A549 (cell line): ENCODE measurements at regions not wholly inside any gene's neighbourhood (a gene's known extent, or its start where the extent isn't known, plus 50 kb on each side); places are given as distances from the start of the nearest gene placed in this dataset.
"Not testable (repeated sequence)": the region's sequence is repeated elsewhere in the genome, so short reads cannot be mapped to it uniquely, and the experiment has no call there.

Source experiments
- ATAC-seq, 2 experiments: fragments of 200-7000 bp in 1 of 2; fragments of >200 bp in 1 of 2; cut with Nextera tagmentation in 1 of 2; cut with Tn5 transposase in 1 of 2; 3 replicates each; pipeline versions ENCODE4 v1.8.0 to v1.9.1; 2018 to 2020; ENCODE audit warnings: mild to moderate bottlenecking in 1 of 2, moderate library complexity in 1 of 2
- CTCF ChIA-PET: fragments of 300-600 bp; sonication (Branson Sonifier 250); formaldehyde crosslinking; extraction: SDS; loops from one replicate; lab custom pipeline; 2021; ENCODE audit warnings: antibody characterized with exemption, inconsistent platforms; lab: Yijun Ruan, JAX
- POLR2A ChIA-PET: fragments of 350-600 bp; formaldehyde crosslinking; extraction: SDS; loops from one replicate; lab custom pipeline; 2021; ENCODE audit warnings: antibody characterized with exemption, inconsistent platforms; lab: Yijun Ruan, JAX
- DNase-seq, 2 experiments: peaks; one replicate each; pipeline versions ENCODE4 v3.0.0 to v3.0.0-alpha.2; 2011 to 2016; ENCODE audit warnings: low read depth in 1 of 2, low spot score in 1 of 2
- FAIRE-seq: peaks from 2 replicates; lab custom pipeline; 2011; peaks lifted over from hg19 to GRCh38; lab: Jason Lieb, UNC
- H3K27ac ChIP-seq, 2 experiments: fragments of >200 bp; sonication (Bioruptor Twin); formaldehyde crosslinking; 3 replicates each; pipeline ENCODE4 v1.5.1; 2016 to 2017
- H3K4me1 ChIP-seq: fragments of >200 bp; sonication (Bioruptor Twin); formaldehyde crosslinking; 3 replicates; pipeline ENCODE4 v1.6.1; 2016
- H3K4me2 ChIP-seq: fragments of >200 bp; sonication (Bioruptor Twin); formaldehyde crosslinking; 3 replicates; pipeline ENCODE4 v1.6.1; 2016
- H3K4me3 ChIP-seq: fragments of >200 bp; sonication (Bioruptor Twin); formaldehyde crosslinking; 3 replicates; pipeline ENCODE4 v1.5.1; 2016
- H3K9me3 ChIP-seq: fragments of >200 bp; sonication (Bioruptor Twin); formaldehyde crosslinking; 3 replicates; pipeline ENCODE4 v1.6.1; 2016
- BHLHE40 ChIP-seq: IDR thresholded peaks from 2 replicates; pipeline ENCODE4 v1.6.1; 2012; ENCODE audit warnings: low read depth, low read length, inconsistent platforms
- CHD4 ChIP-seq: fragments of 200-600 bp; sonication (generic); IDR thresholded peaks from 2 replicates; pipeline ENCODE4 v1.6.1; 2016; ENCODE audit warnings: antibody characterized with exemption, mild to moderate bottlenecking, borderline replicate concordance
- ESRRA ChIP-seq: fragments of 150-350 bp; IDR thresholded peaks from 2 replicates; pipeline ENCODE4 v1.6.1; 2014; ENCODE audit warnings: mild to moderate bottlenecking, low read length, borderline replicate concordance
- FOXS1 ChIP-seq: fragments of 250-450 bp; sonication (Bioruptor Pico); IDR thresholded peaks from 2 replicates; pipeline ENCODE4 v1.5.0; 2020; ENCODE audit warnings: mild to moderate bottlenecking, moderate library complexity
- HDAC2 ChIP-seq: fragments of 200-600 bp; sonication (generic); IDR thresholded peaks from 2 replicates; pipeline ENCODE4 v1.6.1; 2016
- HEYL ChIP-seq: fragments of 250-450 bp; sonication (Bioruptor Pico); IDR thresholded peaks from 2 replicates; pipeline ENCODE4 v1.8.0; 2021; ENCODE audit warnings: mild to moderate bottlenecking, moderate library complexity
- JUNB ChIP-seq: fragments of >200 bp; sonication (Bioruptor Twin); formaldehyde crosslinking; IDR thresholded peaks from 2 replicates; pipeline ENCODE4 v1.6.1; 2016
- MAFK ChIP-seq: fragments of 450-650 bp; IDR thresholded peaks from 2 replicates; pipeline ENCODE4 v1.6.1; 2014; ENCODE audit not compliant: partially characterized antibody
- MYC ChIP-seq: IDR thresholded peaks from 2 replicates; pipeline ENCODE4 v1.6.1; 2012; ENCODE audit warnings: mild to moderate bottlenecking, inconsistent platforms, low read length, improper control_type of control experiment, borderline replicate concordance
- NPAS2 ChIP-seq: fragments of 250-450 bp; sonication (Bioruptor Pico); IDR thresholded peaks from 2 replicates; pipeline ENCODE4 v1.8.0; 2022; ENCODE audit warnings: mild to moderate bottlenecking, moderate library complexity, borderline replicate concordance
- POLR2AphosphoS2 ChIP-seq: conservative IDR thresholded peaks from 2 replicates; pipeline ENCODE4 v1.6.1; 2012; ENCODE audit warnings: low read length, improper control_type of control experiment, inconsistent platforms
- RAD21 ChIP-seq, 2 experiments: fragments of >200 bp in 1 of 2; sonication (Bioruptor Twin) in 1 of 2; formaldehyde crosslinking in 1 of 2; IDR thresholded peaks in 1 of 2; conservative IDR thresholded peaks in 1 of 2; 2 replicates in 1 of 2; 3 replicates in 1 of 2; pipeline ENCODE4 v1.6.1; 2012 to 2018; ENCODE audit warnings: inconsistent platforms in 1 of 2
- RARB ChIP-seq: fragments of 250-450 bp; sonication (Bioruptor Pico); IDR thresholded peaks from 2 replicates; pipeline ENCODE4 v1.8.0; 2021; ENCODE audit warnings: mild to moderate bottlenecking, moderate library complexity
- RCOR1 ChIP-seq: fragments of 150-350 bp; IDR thresholded peaks from 2 replicates; pipeline ENCODE4 v1.6.1; 2014; ENCODE audit warnings: antibody characterized with exemption, low read length, low read depth
- RFX5 ChIP-seq: fragments of 450-650 bp; IDR thresholded peaks from 2 replicates; pipeline ENCODE4 v1.7.1; 2014; ENCODE audit warnings: antibody characterized with exemption, mild to moderate bottlenecking, moderate library complexity
- TFCP2L1 ChIP-seq: fragments of 250-450 bp; sonication (Bioruptor Pico); IDR thresholded peaks from 2 replicates; pipeline ENCODE4 v1.5.0; 2021; ENCODE audit warnings: mild to moderate bottlenecking
- ZFP36 ChIP-seq: fragments of 450-650 bp; IDR thresholded peaks from 2 replicates; pipeline ENCODE4 v1.6.1; 2014; ENCODE audit warnings: borderline replicate concordance; ENCODE audit not compliant: partially characterized antibody
- ZSCAN20 ChIP-seq: fragments of 250-450 bp; sonication (Bioruptor Pico); IDR thresholded peaks from 2 replicates; pipeline ENCODE4 v1.8.0; 2022; ENCODE audit warnings: mild to moderate bottlenecking, moderate library complexity
- WGBS: methylation state at CpG from one replicate; pipeline ENCODE4 v1.1.6; 2017; ENCODE audit errors: missing lambda C conversion rate; 5-methylcytosine and 5-hydroxymethylcytosine counted together
- TF ChIP-seq, protein P1 (sequence below): fragments of >200 bp; sonication (Bioruptor Twin); formaldehyde crosslinking; IDR thresholded peaks from 3 replicates; pipeline ENCODE4 v1.6.1; 2016
- TF ChIP-seq, protein P2 (sequence below): fragments of 250-450 bp; sonication (Bioruptor Pico); IDR thresholded peaks from 2 replicates; pipeline ENCODE4 v1.5.0; 2021; ENCODE audit warnings: mild to moderate bottlenecking, moderate library complexity, borderline replicate concordance
- TF ChIP-seq, protein P3 (sequence below): fragments of 250-450 bp; sonication (Bioruptor Pico); IDR thresholded peaks from 2 replicates; pipeline ENCODE4 v1.5.0; 2020; ENCODE audit warnings: low read depth, mild to moderate bottlenecking, moderate library complexity
- TF ChIP-seq, protein P4 (sequence below): fragments of 200-600 bp; sonication (generic); IDR thresholded peaks from 2 replicates; pipeline ENCODE4 v1.6.1; 2016; ENCODE audit warnings: antibody characterized with exemption, mild to moderate bottlenecking, moderate library complexity
- TF ChIP-seq, protein P5 (sequence below): fragments of 450-650 bp; IDR thresholded peaks from 2 replicates; pipeline ENCODE4 v1.6.1; 2014; ENCODE audit warnings: antibody characterized with exemption

DNA sequence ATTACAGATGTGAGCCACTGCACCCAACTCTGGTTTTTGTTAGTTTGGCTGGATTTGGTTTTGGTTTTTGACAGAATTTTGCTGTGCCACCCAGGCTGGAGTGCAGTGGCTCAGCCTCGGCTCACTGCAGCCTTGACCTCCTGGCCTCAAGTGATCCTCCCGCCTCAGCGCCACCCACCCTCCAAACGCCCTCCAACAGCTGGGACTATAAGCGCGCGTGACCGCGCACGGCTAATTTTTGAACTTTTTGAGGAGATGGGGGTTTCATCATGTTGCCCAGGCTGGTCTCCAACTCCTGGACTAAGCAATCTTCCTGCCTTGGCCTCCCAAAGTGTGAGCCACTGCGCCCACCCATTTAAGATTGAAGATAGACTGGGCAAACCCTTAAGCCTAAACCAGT, 84.4 kb upstream of the RPRML start:
- Histone ChIP-seq H3K27ac (no peak overlapping the region), H3K9me3 (no peaks in the 10 kb centered on the region), H3K4me3 (no peak overlapping the region), H3K4me2 (no peak overlapping the region), H3K4me1 (peaks cover 15% of the 10 kb centered on the region)
- CTCF ChIA-PET: no interaction called here
- FAIRE-seq (no peak), DNase-seq (no peak), ATAC-seq (no peak)
- POLR2A ChIA-PET: no interaction called here
- TF ChIP-seq POLR2AphosphoS2: no peak
- TF ChIP-seq RCOR1: no peak
- TF ChIP-seq, protein P1, sequence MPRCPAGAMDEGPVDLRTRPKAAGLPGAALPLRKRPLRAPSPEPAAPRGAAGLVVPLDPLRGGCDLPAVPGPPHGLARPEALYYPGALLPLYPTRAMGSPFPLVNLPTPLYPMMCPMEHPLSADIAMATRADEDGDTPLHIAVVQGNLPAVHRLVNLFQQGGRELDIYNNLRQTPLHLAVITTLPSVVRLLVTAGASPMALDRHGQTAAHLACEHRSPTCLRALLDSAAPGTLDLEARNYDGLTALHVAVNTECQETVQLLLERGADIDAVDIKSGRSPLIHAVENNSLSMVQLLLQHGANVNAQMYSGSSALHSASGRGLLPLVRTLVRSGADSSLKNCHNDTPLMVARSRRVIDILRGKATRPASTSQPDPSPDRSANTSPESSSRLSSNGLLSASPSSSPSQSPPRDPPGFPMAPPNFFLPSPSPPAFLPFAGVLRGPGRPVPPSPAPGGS: no peak
- no peak for TF ChIP-seq NPAS2 (CRISPR knock-in tag)
- 97% methylated on average over 11 of the region's 11 CpGs for WGBS

DNA sequence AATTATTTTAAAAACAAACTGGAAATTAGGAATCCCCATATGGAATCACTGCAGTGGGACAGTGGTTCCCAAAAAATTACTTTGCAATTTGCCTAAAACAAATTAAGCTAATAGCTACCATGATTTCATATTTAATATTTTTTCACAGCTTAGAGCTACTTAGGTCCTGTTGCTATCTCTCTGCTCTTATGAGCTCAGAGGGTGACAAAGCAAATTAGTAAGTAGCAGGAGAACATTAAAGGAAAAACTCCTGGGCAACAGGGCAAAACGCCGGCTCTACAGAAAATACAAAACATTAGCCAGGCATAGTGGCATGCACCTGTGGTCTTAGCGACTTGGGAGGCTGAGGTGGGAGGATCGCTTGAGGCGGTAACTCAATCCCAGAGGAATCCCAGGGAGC, 83.8 kb upstream of the RPRML start:
- POLR2A ChIA-PET, H3K9me3 ChIP-seq, FAIRE-seq, H3K4me3 ChIP-seq, CTCF ChIA-PET, H3K4me2 ChIP-seq, DNase-seq, H3K27ac ChIP-seq, ATAC-seq: not testable (repeated sequence)
- WGBS: 88% methylated on average over 5 of the region's 5 CpGs
- peaks cover 13% of the 10 kb centered on the region for H3K4me1 ChIP-seq

DNA sequence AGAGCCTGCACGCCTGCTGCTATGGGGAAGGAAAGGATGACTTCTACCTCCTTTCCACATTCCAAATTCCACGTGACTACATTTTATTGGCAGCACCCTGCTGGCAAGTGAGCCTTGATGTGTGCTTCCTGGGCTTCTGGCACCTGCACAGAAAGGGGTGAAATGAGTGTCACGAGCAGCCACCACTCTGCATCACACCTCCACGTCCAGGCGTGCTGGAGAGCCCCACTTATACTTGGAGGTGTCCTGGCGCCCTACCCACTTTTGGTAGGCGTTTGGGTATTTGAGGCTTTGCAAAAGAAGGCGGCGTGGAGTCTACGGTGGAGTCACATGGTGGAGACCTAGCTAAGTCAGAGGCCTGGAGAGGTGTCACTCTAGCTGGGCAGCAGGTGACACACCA, 81.0 kb upstream of the RPRML start:
- H3K4me3 ChIP-seq, H3K27ac ChIP-seq, POLR2A ChIA-PET, H3K4me1 ChIP-seq, H3K4me2 ChIP-seq, DNase-seq, FAIRE-seq, ATAC-seq, H3K9me3 ChIP-seq: not testable (repeated sequence)
- WGBS: 90% methylated on average over 10 of the region's 10 CpGs
- CTCF ChIA-PET: interaction anchor here (0.6 to 1.1 kb wide), 2 partner anchors 49 to 170 kb away, joined by 3 read pairs; no protein-coding TSS in a partner anchor

DNA sequence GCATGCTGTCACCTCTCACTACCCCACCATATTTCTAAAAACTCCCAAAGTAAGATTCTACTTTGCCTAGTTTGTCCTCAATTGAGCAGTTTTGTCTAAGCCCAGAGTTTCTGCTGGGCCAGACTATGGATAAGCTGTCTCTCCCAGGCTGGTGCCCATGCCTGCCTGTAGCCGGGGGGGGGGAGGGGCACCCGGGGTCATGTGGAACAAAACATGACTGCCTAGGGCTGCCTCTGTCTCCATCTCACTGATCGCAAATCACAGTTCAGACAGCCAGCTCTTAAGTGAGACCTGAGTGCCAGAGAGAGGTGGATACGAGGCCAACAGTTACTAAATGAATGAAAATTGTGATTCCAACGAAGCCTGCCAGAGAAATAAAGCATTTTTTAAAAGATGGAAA, 78.8 kb upstream of the RPRML start:
- no peak overlapping the region for H3K4me3 ChIP-seq
- no peaks in the 10 kb centered on the region for H3K4me1 ChIP-seq
- WGBS: 91% methylated on average over 4 of the region's 5 CpGs
- no peak overlapping the region for H3K4me2 ChIP-seq
- H3K9me3 ChIP-seq: no peaks in the 10 kb centered on the region
- H3K27ac ChIP-seq: no peak overlapping the region
- FAIRE-seq (no peak), DNase-seq (no peak), ATAC-seq (0 out of 6 replicates have a peak, but pooled peaks of 1 of the 2 experiments have one; percentile 34)
- ChIA-PET POLR2A (no interaction called here), CTCF (no interaction called here)
- TF ChIP-seq RARB: no peak
- no peak for TF ChIP-seq ZFP36
- no peak for TF ChIP-seq MAFK
- TF ChIP-seq ZSCAN20 (CRISPR knock-in tag): no peak
- no peak for TF ChIP-seq TFCP2L1
- no peak for TF ChIP-seq HDAC2
- TF ChIP-seq, protein P2, sequence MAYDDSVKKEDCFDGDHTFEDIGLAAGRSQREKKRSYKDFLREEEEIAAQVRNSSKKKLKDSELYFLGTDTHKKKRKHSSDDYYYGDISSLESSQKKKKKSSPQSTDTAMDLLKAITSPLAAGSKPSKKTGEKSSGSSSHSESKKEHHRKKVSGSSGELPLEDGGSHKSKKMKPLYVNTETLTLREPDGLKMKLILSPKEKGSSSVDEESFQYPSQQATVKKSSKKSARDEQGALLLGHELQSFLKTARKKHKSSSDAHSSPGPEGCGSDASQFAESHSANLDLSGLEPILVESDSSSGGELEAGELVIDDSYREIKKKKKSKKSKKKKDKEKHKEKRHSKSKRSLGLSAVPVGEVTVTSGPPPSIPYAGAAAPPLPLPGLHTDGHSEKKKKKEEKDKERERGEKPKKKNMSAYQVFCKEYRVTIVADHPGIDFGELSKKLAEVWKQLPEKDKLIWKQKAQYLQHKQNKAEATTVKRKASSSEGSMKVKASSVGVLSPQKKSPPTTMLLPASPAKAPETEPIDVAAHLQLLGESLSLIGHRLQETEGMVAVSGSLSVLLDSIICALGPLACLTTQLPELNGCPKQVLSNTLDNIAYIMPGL (CRISPR knock-in tag): no peak
- TF ChIP-seq HEYL (CRISPR knock-in tag): no peak
- no peak for TF ChIP-seq RFX5
- TF ChIP-seq, protein P3, sequence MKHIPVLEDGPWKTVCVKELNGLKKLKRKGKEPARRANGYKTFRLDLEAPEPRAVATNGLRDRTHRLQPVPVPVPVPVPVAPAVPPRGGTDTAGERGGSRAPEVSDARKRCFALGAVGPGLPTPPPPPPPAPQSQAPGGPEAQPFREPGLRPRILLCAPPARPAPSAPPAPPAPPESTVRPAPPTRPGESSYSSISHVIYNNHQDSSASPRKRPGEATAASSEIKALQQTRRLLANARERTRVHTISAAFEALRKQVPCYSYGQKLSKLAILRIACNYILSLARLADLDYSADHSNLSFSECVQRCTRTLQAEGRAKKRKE (CRISPR knock-in tag): no peak
- TF ChIP-seq, protein P4, sequence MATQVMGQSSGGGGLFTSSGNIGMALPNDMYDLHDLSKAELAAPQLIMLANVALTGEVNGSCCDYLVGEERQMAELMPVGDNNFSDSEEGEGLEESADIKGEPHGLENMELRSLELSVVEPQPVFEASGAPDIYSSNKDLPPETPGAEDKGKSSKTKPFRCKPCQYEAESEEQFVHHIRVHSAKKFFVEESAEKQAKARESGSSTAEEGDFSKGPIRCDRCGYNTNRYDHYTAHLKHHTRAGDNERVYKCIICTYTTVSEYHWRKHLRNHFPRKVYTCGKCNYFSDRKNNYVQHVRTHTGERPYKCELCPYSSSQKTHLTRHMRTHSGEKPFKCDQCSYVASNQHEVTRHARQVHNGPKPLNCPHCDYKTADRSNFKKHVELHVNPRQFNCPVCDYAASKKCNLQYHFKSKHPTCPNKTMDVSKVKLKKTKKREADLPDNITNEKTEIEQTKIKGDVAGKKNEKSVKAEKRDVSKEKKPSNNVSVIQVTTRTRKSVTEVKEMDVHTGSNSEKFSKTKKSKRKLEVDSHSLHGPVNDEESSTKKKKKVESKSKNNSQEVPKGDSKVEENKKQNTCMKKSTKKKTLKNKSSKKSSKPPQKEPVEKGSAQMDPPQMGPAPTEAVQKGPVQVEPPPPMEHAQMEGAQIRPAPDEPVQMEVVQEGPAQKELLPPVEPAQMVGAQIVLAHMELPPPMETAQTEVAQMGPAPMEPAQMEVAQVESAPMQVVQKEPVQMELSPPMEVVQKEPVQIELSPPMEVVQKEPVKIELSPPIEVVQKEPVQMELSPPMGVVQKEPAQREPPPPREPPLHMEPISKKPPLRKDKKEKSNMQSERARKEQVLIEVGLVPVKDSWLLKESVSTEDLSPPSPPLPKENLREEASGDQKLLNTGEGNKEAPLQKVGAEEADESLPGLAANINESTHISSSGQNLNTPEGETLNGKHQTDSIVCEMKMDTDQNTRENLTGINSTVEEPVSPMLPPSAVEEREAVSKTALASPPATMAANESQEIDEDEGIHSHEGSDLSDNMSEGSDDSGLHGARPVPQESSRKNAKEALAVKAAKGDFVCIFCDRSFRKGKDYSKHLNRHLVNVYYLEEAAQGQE: no peak
- no peak for TF ChIP-seq CHD4
- TF ChIP-seq FOXS1 (CRISPR knock-in tag): no peak
- no peak for TF ChIP-seq RAD21 (conservative IDR thresholded peaks at IDR 0.05 in 1 of 2, IDR thresholded peaks at IDR 0.05 in 1 of 2)
- no peak for TF ChIP-seq BHLHE40
- no peak for TF ChIP-seq ESRRA
- TF ChIP-seq JUNB: no peak
- TF ChIP-seq MYC: no peak
- TF ChIP-seq, protein P5, sequence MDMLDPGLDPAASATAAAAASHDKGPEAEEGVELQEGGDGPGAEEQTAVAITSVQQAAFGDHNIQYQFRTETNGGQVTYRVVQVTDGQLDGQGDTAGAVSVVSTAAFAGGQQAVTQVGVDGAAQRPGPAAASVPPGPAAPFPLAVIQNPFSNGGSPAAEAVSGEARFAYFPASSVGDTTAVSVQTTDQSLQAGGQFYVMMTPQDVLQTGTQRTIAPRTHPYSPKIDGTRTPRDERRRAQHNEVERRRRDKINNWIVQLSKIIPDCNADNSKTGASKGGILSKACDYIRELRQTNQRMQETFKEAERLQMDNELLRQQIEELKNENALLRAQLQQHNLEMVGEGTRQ: no peak
